LHCN-M2 (cell line): ENCODE measurements at regions not wholly inside any gene's neighbourhood (a gene's known extent, or its start where the extent isn't known, plus 50 kb on each side); places are given as distances from the start of the nearest gene placed in this dataset.
"Not testable (repeated sequence)": the region's sequence is repeated elsewhere in the genome, so short reads cannot be mapped to it uniquely, and the experiment has no call there.

Experiments used
- DNase-seq: peaks from one replicate; pipeline ENCODE4 v3.0.0-alpha.2; 2012; ENCODE audit warnings: low read depth

DNA sequence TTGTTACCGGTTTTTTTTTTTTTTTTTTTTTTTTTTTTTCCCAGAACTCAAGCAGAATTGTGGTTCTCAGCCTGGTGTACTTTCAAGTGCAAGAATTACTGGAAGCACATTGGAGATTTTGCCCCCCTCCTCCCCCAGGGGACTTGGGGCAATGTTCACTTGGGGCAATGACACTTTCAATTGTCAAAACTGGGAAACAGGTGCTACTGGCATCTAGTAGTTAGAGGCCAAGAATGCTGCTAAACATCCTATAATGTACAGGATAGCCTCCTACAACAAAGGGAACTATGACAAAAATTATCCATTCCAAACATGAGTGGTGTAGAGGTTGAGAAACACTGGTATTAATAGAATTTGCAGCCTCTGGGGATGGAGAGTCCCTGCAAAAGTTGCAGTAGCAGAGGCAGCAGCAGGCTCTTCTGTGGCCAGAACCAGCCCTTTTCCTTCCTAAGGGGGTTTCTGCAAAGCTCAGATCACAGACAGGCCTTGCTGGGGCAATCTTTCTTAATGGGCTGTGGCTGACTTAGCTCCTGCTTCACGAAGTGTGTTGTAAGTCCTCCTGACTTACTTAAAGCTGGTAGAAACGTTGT lies 144.3 kb upstream of the MRPS22 start:
- no peak for DNase-seq

DNA sequence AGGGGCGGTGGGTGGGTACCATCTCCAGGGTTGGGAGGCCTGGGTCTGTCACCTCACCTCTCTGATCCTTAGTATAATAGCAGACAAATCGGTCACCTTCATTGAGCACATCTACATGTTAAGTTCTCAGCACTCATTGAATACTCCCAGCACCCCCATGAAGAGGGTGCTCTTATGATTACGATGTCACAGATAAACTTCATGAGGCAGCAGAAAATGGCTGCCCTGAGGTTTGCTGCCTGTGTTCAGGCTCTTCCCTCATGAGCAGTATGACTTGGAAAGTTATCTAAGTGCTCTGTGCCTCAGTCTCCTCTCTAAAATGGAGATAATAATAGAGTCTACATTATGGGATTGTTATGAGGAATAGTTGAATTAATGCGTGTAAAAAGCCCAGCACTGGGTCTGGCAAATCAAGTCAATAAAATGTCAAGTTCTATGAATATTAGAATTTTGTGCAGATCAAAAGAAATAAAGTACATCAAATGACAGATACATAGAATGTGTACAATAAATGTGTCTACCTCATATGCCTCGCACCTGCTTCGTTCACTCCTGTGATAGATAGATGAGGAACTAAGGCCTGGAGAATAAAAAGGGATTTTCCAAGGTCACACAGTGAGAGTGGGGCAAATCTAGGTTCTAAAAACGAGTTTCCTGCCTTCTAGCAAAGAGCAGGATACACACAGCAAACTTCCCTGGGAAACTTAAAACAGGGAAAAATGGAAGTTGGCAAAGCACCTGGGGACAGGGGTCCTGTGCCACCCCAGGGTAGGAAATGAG lies 142.2 kb upstream of the MRPS22 start:
- no peak for DNase-seq

DNA sequence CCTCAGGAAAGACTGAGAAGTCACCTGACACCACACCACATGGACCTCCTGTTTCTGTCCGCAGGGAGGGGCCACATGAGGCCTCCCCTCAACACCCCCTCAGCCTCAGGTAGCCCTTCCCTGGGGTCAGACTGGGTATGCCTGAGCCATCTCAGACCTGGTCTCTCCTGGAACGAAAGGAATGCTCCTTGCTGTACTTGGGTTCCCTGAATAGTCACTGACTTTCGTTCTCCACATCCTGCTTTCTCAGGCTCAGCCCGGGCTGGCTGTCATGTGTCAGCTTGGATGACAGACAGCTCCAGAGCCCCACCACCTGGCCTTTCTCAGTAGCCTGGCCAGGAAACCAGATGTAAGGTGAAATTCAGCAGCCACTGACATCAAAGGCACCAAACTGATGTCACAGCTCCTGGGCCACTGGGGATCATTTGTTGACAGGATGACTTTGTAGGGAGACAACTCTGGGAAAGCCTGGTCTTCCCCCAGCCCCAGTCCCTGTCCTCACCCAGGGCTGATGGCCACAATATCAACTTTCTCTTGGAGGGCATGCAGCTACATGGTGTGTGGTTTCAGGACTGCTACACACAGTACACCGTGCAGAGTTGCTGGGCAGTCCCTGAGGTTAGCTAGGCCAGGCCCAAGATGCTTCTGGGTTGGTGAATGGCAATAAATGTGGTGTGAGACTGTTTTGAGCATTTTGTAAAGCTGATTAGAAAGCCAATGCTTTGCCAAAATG lies 141.4 kb upstream of the MRPS22 start:
- DNase-seq = peak; percentile 83

DNA sequence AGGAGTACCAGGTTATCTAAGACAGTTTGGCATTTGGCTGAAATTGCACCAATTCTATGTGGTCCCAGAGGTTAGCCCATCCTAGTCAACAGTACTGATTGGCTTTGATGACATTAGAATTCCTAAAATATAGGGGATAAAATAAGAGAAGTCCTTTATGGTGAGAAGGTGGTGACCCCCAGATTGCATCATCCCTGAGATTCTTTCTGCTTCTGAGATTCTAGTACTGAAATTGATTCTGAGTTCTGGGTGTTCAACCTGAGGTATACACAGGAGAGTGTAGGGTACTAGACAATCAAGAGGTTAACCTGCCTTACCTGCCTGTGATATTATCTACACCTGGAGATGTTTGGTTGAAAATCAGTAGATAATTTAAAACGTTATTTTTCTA lies 140.9 kb upstream of the MRPS22 start:
- DNase-seq = no peak

DNA sequence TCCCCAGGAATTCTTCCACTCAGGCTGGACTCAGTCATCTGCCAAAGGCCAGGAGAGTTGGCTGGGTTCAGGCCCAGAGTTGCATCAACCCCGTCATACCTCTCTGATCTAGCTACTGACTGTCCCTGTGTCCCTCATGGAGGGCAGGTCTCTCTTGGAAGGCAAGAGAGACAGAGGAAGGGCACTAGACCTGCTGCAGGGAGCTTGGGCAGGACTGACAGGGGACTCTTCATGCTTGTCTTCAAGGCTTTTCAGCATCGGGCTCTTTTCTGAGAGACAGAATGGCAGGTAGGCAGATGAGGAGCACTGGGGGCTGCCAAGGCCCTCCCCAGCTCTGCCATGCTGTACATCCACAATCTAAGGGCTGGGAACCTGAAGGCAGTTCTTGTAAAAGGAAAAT lies 140.1 kb upstream of the MRPS22 start:
- no peak for DNase-seq

DNA sequence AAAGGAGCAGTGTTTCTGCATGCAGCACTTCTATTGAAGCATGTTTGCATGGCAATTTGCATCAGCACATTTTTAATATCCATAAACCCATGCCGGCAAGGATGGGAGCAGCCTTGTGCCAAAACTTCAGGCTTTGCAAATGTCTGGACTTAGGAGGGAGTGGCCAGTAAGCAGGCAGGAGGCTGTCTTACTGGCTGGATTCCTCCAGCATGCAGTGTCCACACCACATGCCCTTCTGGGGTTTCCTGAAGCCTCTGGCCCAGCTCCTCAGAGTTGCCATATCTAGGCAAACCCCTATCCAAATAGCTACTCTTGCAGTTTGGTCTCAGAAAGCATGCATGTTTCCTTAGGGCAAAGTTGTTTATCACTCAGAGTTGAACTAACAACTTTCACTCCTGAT lies 139.1 kb upstream of the MRPS22 start:
- peak; percentile 47 for DNase-seq

DNA sequence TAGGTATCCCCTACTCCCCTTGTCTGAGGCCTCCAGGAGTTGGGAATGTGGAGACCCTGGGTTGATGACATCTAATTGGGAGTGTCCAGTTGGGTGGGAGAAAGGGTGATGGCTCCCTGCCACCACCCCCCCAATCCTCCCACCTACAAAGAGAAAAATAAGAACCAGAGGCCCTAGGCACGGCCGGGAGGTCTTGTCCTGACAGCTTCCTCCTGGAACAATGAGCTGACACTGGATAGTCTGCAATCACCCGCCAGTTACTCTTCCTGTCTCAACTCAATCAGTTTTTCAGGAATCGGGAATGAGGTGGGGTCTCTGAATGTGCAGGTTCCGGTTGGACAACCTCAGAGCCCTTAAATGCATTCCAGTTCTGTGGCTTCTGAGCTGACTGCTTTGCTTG lies 129.9 kb upstream of the MRPS22 start:
- DNase-seq = no peak

DNA sequence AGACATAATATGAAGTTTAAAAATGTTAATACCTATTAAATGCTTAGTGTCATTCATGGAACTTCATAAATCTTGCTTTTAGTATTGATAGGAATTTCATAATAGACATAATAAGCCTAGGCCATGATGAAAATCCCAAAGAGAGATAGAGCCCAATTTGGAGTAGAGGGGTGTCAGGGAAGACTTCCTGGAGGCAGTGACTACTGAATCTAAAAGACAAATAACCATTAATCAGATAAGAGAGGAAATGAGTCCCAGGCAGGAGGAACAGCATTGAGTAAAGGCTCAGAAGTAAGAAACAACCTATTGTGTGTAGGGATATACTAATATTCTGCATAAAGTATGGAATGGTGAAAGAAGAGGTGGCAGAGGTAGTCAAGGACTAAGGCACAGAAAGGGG lies 126.9 kb upstream of the MRPS22 start:
- no peak for DNase-seq

DNA sequence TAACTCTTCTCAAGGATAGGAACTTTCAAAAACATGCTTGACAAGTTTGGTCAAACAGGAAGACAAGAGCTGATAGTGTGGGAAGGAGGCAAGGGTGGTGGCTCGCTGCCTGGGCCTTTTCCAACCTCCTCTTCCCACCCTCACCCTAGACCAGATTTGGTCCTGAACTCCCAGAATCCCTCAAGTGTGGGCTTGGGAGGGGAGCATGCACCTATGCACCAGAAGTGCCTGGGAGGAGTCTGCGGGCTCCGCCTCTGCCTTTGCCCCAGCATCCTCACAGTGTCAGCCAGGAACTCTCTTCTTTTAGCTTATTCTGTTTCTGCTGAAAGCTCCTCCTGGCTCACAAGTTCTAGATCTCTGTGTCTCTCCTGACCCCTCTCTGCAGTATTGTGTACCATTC lies 126.2 kb upstream of the MRPS22 start:
- no peak for DNase-seq

DNA sequence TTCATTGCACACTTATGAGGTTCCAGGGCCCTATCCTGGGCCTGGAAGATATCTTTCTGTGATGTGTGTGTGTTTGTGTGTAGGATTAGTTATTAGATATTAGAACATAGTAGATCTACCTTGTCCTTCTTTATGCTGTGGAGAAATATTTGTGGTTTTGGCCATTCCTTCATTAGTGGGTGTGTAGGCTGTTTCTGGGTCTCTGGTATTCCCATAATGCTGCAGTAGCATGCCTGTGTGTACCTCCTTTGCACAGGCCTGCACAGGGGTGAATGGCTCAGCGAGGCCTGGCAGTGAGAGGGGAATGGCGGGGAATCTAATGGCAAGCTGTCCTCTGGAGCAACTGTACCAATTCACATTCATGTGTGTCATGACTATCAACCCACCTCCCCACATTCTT lies 125.8 kb upstream of the MRPS22 start:
- DNase-seq = no peak

DNA sequence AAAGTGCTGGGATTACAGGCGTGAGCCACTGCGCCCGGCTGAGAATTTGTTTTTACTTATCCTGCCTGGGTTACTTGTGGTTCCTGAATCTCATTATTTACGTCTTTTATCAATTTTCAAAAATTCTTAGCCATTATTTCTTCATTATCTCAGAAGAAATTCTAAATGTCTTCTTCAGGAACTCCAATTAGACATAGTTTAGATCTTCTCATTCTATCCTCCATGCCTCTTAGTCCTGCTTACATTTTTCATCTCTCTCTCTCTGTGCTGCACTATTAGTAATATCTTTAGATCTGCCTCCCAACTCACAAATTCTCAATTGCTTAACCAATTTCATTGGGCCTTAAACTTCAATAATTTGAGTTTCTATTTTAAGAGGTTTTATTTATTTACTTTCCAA lies 124.4 kb upstream of the MRPS22 start:
- no peak for DNase-seq

DNA sequence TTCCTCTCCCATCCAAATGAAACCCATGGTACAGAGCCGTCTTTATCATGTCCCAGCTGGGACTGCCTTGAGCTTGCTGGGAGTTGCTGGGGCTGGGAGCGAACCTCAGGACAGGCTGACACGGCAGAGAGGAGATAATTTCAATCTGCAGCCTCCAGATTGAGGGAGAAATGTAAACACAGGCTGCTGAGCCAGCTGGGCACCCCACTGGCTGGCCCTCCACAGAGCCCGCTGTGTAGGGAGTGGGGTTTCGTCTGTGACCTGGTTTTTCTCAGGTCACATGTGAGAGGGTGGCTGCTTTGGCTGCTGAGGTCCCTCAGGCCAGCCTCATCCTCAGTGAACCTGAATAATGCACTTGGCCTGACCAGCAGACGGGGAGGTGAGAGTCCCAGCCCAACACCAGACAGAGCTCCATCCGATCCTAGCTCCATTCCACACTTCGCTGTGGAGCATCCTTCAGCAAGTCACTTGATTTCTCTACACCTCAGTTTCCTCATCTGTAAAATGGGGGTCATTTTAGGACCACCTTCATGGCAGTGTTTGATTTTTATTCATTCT lies 121.6 kb upstream of the MRPS22 start:
- DNase-seq = no peak

DNA sequence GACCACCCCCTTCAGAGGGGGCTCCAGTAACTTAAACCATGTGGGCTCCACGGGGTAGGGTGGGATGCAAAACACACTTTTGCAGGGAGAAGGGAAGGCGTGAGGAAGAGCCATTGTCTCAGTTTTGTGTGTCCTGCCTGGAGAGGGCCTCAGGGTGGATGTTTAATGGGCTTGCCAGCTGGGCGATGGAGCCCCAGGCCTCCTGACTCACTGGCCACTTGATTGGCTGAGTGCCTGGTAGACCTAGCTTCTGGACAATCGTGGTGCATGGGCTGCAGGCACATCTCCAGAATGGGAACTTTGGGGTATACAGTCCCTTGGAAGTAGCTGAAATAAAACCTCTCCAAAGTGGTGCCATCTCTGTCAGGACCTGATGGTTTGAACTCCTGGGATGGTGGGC lies 118.3 kb upstream of the MRPS22 start:
- peak; percentile 27 for DNase-seq

DNA sequence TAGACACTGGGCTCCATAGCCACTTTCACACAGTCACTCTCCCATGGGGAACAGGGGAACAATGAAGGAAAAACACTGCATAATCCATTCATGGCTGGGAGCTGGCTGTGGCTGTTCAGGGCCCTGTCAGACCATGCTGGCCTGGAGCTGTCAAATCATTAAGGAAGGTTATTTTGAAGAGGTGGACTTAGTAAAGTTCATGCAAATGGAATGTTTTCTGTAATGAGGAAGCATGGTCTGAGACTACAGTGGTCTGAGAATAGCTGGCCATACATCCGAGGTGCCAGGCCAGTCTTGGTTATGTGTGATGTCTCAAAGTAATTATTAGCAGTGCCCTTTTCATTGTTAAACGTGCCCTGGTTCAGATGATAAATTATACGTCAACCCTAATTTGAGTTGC lies 117.1 kb upstream of the MRPS22 start:
- DNase-seq = no peak

DNA sequence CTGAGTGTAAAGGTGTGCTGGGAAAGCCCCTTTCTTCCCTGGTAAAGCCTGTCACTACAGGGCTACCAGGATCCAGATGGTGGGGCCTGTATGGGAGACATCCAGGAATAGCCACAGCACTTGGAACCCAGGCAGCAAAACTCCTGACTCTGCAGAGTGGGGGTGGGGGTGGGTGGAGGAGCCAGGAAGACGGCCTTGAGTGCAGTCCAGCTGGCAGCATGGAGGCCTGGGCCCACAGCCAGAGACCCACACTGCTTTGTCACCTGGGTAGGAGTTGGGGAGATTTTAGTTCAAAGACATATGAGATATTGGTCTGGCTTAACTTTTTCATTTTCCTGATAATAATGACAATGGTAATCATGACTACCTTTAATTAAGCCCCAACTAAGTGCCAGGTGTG lies 116.7 kb upstream of the MRPS22 start:
- DNase-seq = no peak

DNA sequence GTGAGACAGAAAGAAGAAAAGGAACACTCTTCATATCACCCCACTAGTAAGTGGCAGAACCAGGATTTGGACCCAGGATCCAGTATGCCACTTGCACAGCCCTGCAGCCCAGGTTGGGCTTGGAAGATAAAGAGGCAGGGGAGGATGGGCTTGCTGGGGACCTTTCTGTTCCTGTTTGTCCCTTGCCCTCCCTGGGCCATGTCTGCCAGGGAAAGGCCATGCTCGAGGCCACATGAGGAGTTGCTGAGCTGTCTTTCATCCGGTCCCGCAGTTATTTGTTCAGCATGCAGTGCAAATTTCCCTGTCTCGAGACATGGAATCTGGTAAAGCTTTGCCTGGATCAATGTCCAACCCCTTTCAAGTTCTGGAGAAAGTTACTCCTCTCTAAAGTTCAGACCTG lies 116.0 kb upstream of the MRPS22 start:
- DNase-seq = no peak

DNA sequence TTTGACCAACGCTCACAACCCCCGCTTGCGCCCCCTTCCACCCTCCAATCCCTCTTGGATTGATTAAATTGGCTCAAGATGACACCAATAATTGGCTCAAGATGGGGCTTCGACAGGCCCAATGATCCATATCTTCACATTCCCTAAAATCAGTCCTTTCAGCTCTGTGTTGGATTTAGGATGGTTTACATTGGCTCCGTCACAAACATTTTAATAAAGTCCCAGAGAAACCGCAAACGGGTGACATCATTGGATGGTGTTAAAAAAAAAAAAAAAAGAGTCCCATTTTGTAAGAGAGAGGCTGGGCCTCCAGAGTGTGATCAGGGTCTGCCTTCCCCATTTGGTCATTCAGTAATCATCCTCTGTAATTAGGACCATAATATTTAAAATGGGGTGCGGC lies 113.4 kb upstream of the MRPS22 start:
- DNase-seq = no peak

DNA sequence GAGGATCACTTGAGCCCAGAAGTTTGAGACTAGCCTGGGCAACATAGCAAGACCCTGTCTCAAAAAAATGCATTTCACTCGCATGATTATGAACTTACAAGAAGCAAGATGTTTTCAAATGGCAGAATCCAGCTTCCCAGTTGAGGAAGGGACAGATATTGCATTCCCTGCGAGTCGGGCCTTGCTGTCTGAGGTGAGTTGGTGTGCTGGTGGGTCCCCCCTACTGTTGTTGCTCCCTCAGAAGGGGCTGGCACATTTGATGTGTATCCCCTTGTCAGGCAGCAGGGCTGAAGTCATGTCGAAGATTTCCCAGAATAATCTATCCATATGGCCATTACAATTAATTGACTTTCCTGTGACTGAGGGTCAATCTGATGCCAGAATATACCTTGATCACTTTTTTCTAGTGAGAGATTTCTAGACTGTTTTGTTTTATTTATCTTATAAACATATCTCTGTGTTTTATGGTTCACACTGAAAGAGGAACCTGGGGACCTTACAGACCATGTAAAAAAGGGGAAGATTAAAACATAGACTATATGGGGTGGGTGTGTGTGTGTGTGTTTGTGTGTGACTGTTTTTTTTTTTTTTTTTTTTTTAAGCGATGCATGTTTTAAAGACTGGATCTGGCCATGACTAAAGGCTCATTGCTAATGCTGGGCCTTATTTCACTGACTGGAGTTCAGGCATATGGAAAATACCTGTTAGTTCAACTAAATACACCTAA lies 112.1 kb upstream of the MRPS22 start:
- no peak for DNase-seq

DNA sequence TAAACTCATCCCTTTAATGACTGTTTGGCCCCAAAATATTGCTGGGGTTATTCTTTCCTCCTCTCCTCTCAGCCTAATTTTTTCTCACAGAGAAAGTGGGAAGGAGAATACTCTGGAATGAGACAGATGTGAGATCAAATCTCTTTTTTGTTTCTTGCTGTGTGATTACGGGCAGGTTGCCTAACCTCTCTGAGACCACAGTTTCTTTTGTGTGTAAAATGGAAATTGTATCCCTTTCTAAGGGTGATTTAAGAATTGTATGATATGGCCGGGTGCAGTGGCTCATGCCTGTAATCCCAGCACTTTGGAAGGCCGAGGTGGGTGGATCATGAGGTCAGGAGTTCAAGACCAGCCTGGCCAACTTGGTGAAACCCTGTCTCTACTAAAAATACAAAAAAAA lies 111.5 kb upstream of the MRPS22 start:
- DNase-seq = not testable (repeated sequence)

DNA sequence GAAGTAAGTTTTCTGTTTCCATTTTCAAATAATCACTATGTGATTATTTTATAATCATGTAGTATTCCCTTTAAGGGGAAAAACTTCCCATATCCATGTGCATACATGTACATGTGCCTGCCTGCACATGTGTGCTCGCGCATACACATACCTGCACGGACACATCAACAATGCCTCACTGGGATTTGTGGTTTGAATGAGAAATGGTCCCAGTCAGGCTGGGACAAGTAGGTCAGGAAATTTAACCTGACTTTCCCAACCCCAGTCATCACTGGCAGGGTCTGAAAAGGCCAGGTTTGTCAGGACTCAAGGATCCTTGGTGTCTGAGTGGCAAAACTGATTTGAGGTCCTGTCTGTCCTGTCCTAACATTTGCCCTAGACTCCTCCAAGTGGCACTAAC lies 109.3 kb upstream of the MRPS22 start:
- DNase-seq = no peak

DNA sequence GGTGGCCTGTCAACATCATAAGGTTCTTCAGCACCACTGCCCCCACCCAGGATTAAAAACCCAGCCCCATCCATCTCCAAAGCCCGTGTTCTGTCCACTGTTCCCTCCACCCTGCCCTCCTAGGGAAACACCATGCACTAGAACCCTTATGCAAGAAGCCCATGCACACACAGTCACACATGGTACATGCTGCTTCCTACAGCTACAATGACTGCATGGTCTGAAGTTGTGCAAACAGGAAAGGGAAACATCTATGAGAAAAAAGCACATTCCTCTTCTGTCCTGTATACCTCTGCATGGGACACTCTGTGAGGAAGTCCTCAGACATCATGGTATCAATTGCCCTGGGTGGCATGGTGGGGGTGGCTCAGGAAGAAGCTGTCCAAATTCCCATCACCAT lies 108.6 kb upstream of the MRPS22 start:
- DNase-seq = no peak

DNA sequence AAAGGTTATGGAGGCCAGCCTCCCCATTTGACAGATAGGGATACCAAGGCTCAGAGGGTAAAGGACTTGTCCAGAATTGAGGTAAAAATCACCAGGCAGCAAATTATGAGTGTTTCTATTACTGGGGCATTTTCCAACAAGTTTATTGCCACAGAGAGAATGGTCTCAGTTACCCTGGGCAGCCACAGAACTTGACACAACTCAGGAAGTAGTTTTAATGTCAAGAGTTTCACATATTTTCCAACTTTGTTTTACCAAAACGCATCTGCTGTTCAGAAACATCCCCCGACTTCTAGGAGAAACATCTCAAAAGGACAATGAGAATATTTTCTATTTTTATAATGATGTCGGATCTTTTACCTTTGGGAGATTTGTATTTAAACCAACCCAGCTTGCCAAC lies 107.5 kb upstream of the MRPS22 start:
- DNase-seq = no peak
